GM19238 (cell line): ENCODE measurements at regions not wholly inside any gene's neighbourhood (a gene's known extent, or its start where the extent isn't known, plus 50 kb on each side); places are given as distances from the start of the nearest gene placed in this dataset.

Source experiments
- DNase-seq: peaks from one replicate; pipeline ENCODE4 v3.0.0; 2011; ENCODE audit warnings: low spot score; ENCODE audit not compliant: insufficient read length

- no peak for DNase-seq
Observed at GRCh38 chr6:91717094-91717493, 1130.2 kb upstream of the MAP3K7 start.

DNA sequence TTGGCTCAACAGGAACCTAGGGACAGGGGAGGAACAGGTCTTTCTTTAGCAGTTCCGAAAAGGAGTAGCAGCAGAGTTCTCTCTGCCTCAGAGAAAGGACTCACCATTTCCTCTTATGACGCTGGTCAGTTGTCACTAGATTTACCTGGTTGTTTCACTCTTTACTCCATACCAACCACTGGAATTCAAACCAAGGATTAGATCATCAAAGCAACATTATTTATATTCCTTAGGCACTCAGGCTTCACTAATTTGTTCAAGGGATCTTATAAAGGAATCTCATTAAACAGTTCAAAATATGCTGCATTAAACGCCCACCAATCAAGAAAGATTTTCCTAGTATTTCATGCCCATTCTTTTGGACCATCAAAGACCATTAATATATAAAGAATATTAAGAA is 1129.5 kb upstream of the MAP3K7 start:
- DNase-seq = no peak

GRCh38 chr6:91715171-91715805 is 1128.4 kb upstream of the MAP3K7 start:
- DNase-seq = no peak

- DNase-seq = no peak
Observed at GRCh38 chr6:91713911-91714310, 1127.0 kb upstream of the MAP3K7 start.

GRCh38 chr6:91711518-91711917 is 1124.6 kb upstream of the MAP3K7 start:
- no peak for DNase-seq

DNA sequence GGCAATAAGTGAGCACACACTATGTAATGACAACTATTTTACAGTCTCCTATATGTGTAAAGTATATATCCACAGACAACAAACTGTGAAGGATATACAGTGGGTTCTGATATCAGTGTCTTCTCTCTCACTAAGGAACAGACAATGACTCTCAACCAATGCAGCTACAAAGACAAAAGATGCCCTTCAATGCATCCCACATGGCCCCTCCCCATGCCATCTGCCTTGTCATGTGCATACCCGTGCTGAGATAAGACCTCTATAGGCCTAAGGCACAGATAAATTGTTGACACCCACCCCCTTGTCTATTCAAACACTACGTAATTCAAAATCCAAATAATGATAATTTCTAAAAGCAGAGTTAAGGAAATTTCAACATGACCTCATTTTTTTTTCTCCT is 1123.5 kb upstream of the MAP3K7 start:
- no peak for DNase-seq

- DNase-seq = no peak
Observed at GRCh38 chr6:91708534-91708933, 1121.7 kb upstream of the MAP3K7 start.

DNA sequence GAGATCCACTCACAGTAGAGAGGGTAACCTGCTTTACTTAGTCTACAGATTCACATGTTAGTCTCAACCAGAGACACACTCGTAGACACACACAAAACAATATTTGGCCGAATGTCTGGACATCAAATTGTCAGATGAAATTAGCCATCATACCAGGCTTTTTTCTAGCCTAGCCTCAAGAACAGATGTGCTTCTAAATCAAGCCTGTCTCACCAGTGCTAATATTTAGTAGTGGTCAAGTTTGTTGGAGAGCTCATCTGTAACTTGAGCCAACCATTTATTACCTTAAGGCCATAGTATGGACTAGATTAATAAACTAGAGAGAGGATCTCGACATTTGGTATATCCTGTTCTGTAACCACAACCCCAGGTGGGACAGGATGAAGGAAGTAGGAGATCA is 1118.8 kb upstream of the MAP3K7 start:
- DNase-seq = no peak

DNA sequence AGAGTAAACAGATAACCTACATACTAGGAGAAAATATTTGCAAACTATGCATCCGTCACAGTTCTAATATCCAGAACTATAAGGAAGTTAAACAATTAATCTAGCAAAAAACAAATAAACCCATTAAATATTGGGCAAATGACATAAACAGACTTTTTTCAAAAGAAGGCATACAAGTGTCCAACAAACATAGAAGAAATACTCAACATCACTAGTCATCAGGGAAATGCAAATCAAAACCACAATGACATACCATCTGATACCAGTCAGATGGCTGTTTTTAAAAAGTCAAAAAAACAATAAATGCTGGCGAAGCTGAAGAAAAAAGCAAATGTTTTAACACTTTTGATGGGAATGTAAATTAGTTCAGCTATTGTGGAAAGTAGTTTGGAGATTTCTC is 1117.7 kb upstream of the MAP3K7 start:
- DNase-seq = no peak

GRCh38 chr6:91697010-91697695 is 1110.3 kb upstream of the MAP3K7 start:
- no peak for DNase-seq

DNA sequence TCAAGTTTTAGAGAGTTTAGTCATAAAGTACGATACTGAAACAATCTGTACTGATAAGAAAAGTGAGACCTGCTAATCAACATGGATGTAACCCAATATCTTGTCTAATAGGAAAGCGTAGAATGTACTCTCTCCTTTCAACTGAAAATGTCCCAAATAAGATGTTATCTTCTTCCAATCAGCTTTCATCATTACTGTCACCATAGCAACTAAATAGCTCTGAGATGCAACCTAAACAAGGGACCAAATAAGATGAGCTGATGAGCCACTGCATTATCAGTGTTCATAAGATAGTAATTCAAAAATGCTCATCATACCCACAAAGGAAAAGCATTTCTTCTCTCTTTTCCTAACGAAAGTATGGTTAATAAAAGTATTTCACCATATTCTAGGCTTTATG is 1108.3 kb upstream of the MAP3K7 start:
- no peak for DNase-seq

- no peak for DNase-seq
Observed at GRCh38 chr6:91694016-91694654, 1107.3 kb upstream of the MAP3K7 start.

- no peak for DNase-seq
Observed at GRCh38 chr6:91691449-91691848, 1104.6 kb upstream of the MAP3K7 start.

DNA sequence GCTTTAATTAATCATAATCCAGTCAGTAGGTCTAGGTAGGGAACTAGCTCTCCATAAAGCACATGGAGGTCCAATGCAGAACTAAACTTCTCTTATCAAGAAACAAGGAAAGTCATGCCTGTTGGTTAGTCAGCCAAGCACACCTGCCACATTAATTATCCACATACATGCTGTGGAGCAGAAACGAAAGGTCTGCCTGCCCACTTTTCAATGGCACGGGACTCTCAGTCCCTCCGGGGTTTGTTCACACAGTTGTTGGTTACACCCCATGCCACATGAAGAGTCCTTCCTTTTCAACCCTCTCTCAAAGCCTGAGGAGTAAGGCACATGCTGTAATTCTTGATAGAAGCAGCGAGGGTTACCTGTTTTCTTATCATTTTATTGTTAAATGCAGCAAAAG is 1096.4 kb upstream of the MAP3K7 start:
- no peak for DNase-seq

DNA sequence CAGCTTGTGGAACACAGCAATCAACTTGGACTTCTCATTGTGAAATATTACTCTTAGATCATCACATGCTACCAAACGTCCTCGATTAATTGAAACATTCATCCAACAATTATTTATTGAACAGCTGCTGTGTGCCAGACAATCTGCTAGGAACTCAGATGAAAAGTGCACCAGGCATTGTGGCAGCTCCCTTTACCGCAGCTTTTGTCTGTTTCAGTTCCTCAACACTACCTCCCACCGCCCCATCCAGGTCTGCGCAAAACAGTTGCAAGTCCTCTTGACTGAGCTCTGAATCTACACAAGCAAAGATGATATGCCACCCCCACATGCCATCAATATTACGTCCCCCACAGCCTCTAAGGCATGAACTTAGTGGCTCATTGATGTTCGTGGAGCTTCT is 1094.4 kb upstream of the MAP3K7 start:
- DNase-seq = no peak

DNA sequence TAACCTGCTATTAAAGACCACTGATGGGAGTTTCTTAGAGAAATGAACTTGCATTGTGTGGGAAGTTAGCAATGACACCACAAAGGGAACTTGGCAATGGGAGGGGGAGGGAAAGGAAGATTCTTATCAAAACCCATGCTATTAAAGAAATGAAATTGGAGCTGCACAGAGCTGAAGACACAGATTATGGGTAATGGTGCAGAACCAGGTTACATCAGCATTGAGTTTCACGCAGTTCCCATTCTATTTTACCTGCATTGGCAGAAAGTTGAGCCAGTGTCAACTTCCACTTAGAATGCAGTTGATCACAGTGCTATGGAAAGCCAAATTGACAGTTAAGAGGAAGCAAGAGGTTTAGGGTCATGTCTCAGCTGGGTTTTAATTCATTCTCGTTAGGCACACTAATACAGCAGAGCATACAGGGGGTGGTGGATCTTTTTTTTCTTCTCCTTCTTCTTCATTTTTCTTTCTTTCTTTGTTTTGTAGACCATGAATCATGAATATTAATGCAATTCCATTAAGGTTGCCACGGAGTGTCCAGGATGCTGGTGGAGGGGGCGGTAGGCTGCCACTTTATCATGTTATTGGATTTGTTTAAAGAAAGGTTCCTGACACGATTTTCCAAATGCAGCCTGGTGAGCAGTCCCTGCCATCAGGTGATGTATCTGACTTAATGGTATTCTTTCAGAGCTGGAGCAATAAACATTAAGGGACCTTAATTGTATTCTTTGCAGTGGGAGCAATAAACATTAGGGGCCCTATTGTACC is 1092.0 kb upstream of the MAP3K7 start:
- no peak for DNase-seq

DNA sequence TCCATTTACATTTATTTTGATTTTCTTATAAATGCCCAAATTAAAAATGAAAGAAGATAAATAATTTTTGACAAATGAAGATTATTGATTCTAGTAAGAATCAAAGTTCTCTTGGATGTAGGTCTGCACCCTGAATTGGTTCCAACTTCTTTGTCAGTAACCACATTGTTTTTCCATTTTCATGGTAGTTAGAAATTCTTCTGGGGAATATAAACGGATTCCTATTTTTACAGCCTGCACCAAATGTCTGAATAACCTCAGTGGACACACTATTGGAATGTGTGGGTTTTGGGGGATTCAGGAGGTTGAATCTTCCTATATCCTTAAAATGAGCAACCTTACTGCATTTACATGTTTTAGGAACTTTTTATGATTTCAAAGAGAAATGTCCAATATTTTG is 1085.3 kb upstream of the MAP3K7 start:
- no peak for DNase-seq

DNA sequence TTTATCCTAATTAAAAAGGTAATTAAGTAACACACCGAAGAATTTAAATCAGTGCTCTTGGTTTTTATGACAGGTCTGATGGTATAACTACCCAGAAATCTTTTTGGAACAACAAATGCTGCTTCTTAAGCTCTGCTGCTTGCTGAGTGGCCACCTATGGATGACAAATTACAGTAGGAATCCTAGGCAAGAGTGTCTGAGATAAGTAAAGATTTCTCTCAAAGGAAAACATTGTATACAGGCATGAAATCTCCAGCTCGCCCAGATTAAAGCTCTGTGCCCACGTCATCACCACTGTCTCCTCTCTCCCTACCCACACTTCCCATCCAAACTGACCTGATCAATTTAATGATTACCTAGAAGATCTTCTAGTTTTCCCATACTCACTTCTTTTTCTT is 1083.0 kb upstream of the MAP3K7 start:
- no peak for DNase-seq

DNA sequence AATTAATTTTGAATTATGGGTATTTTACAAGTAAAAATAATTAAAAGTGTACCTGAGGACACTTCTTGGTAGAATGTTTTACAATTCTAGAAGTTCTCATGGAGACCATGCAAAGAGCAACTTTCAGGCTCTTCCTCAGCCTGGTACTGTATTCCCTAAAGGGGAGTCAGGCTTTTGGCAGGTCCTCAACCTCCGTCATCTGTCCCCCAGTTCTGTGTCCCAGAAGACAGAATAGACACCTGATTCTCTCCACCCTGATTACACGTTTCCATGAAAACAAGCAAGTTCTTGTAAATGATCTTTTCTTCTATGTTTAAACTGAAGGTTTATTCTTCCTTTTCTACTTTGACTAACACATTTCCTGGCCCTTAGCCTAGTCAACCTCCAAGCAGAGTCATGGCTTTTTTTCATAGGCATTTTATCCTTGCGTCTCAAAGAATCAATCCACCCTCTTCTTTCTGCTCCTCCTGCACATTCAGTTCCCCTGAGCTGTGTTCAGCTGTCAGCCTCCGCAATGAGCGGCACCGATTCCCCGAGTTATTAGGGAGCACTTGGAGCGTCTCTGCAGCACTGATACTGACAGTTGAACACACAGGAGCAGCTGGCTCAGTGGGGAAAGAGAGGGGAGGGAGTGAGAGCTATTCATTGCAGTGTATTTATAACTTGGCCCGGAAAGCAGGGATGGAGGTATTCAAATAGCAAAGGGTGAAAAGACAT is 1082.4 kb upstream of the MAP3K7 start:
- DNase-seq = no peak

GRCh38 chr6:91667596-91667995 is 1080.7 kb upstream of the MAP3K7 start:
- no peak for DNase-seq

GRCh38 chr6:91664327-91664959 is 1077.6 kb upstream of the MAP3K7 start:
- no peak for DNase-seq
